OCI-LY1 (cell line): ENCODE measurements at regions not wholly inside any gene's neighbourhood (a gene's known extent, or its start where the extent isn't known, plus 50 kb on each side); places are given as distances from the start of the nearest gene placed in this dataset.

ENCODE experiments used
- CTCF ChIP-seq: fragments of 200-600 bp; sonication (generic), shearing (Covaris generic); IDR thresholded peaks from 2 replicates; pipeline ENCODE4 v1.5.1; 2017; ENCODE audit warnings: mild to moderate bottlenecking, antibody characterized with exemption, low read length, moderate library complexity, mixed read lengths
- EZH2 ChIP-seq: fragments of 200-600 bp; sonication (generic), shearing (Covaris generic); IDR thresholded peaks from 2 replicates; pipeline ENCODE4 v1.8.0; 2017; ENCODE audit warnings: borderline replicate concordance, mixed run types, mild to moderate bottlenecking, antibody characterized with exemption, low read length, moderate library complexity, mixed read lengths

- TF ChIP-seq CTCF = no peak
- TF ChIP-seq EZH2 = no peak
These were observed 223.4 kb upstream of the HTR2A start for GRCh38 chr13:47120282-47120681.
